Right renal pelvis (tissue), 4 donors: ENCODE measurements at regions not wholly inside any gene's neighbourhood (a gene's known extent, or its start where the extent isn't known, plus 50 kb on each side); places are given as distances from the start of the nearest gene placed in this dataset.
"Not testable (repeated sequence)": the region's sequence is repeated elsewhere in the genome, so short reads cannot be mapped to it uniquely, and the experiment has no call there.

ENCODE experiments used
- DNase-seq, 4 donors: peaks; one replicate each; pipeline ENCODE4 v3.0.0-alpha.2; 2013; ENCODE audit warnings: low read depth in 4 of 4, low spot score in 3 of 4, missing footprints in 1 of 4

GRCh38 chr17:21613071-21613429 lies 79.3 kb upstream of the KCNJ18 start:
- DNase-seq, result no peak

GRCh38 chr17:21626987-21627386 lies 65.3 kb upstream of the KCNJ18 start:
- DNase-seq, result not testable (repeated sequence)
